K562 (cell line): ENCODE measurements at regions not wholly inside any gene's neighbourhood (a gene's known extent, or its start where the extent isn't known, plus 50 kb on each side); places are given as distances from the start of the nearest gene placed in this dataset.

Experiments used
- ARID3A ChIP-seq: IDR thresholded peaks from 2 replicates; pipeline ENCODE4 v1.6.1; 2012; ENCODE audit warnings: low read depth, low read length, improper control_type of control experiment, borderline replicate concordance
- HBP1 ChIP-seq: fragments of 450-650 bp; formaldehyde crosslinking; IDR thresholded peaks from 2 replicates; pipeline ENCODE4 v1.4.0; 2022; ENCODE audit warnings: missing genetic modification characterization
- RBM22 ChIP-seq: fragments of 200-400 bp; formaldehyde crosslinking; IDR thresholded peaks from 2 replicates; pipeline ENCODE4 v1.6.1; 2018; ENCODE audit warnings: low read length, low read depth; ENCODE audit not compliant: poor library complexity, severe bottlenecking
- TEAD1 ChIP-seq, 2 experiments: fragments of 450-650 bp in 1 of 2; sonication (generic) in 1 of 2; formaldehyde crosslinking; IDR thresholded peaks; 2 replicates each; pipeline versions ENCODE4 v1.4.0 to v1.8.0; 2020 to 2022; ENCODE audit warnings: mild to moderate bottlenecking in 2 of 2, missing genetic modification reagents in 1 of 2
- TGIF2 ChIP-seq: sonication (generic); formaldehyde crosslinking; IDR thresholded peaks from 2 replicates; pipeline ENCODE4 v1.8.1; 2022; ENCODE audit warnings: mild to moderate bottlenecking, missing genetic modification reagents, moderate library complexity
- THAP12 ChIP-seq: fragments of 250-450 bp; sonication (Bioruptor Pico); IDR thresholded peaks from 2 replicates; pipeline ENCODE4 v1.9.0; 2021; ENCODE audit warnings: mild to moderate bottlenecking, inconsistent platforms
- ZNF12 ChIP-seq: sonication (generic); formaldehyde crosslinking; IDR thresholded peaks from 2 replicates; pipeline ENCODE4 v1.4.0; 2020; ENCODE audit warnings: mild to moderate bottlenecking, missing genetic modification reagents
- ZNF23 ChIP-seq: fragments of 250-450 bp; sonication (Bioruptor Pico); IDR thresholded peaks from 2 replicates; pipeline ENCODE4 v1.4.0; 2020; ENCODE audit warnings: mild to moderate bottlenecking
- ZNF408 ChIP-seq: fragments of 250-450 bp; sonication (Bioruptor Pico); IDR thresholded peaks from 2 replicates; pipeline ENCODE4 v1.4.0; 2020; ENCODE audit warnings: low read depth, mild to moderate bottlenecking, moderate library complexity
- TF ChIP-seq, protein P1 (sequence below), 2 experiments: fragments of 450-650 bp in 1 of 2; sonication (generic) in 1 of 2; formaldehyde crosslinking; conservative IDR thresholded peaks; 2 replicates each; pipeline versions ENCODE4 v1.4.0 to v1.8.1; 2020 to 2022; ENCODE audit warnings: mild to moderate bottlenecking in 1 of 2, missing genetic modification reagents in 1 of 2
- TF ChIP-seq, protein P2 (sequence below): fragments of 250-450 bp; sonication (Bioruptor Pico); IDR thresholded peaks from 2 replicates; pipeline ENCODE4 v1.5.0; 2020; ENCODE audit warnings: mild to moderate bottlenecking, borderline replicate concordance
- TF ChIP-seq, protein P3 (sequence below): fragments of 450-650 bp; formaldehyde crosslinking; IDR thresholded peaks from 2 replicates; pipeline ENCODE4 v1.4.0; 2020; ENCODE audit warnings: mild to moderate bottlenecking, moderate library complexity

DNA sequence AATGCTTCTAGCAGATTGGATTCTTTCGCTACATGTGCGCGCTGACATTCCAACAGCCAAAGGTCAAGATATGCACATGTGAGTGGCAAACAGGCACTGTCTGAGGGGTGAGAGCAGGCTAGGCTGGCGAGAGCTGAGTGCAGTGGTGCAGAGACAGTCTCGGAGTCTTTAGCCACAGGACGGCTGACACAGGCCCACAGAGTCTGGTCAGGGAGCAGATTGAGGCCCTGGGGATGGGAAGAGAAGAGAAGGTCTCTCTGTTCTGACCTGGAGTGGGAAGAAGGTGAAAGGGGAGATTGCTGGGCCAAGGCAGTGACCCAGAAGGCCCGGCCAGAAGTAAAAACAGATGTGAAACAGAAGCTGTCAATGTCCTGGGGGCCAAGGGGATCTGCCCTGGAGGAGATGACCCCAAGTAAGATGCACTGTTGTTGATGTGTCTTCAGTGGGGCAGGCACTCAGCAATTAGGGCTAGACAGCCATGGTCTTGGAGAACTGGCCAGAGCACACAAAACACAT is 197.8 kb downstream of the ETS1 start (continued):
- no peak for TF ChIP-seq ZNF408 (CRISPR knock-in tag)
- TF ChIP-seq ZNF12 (CRISPR knock-in tag): no peak
- TF ChIP-seq ZNF23 (CRISPR knock-in tag): no peak
- TF ChIP-seq TGIF2 (CRISPR knock-in tag): no peak
- TF ChIP-seq ARID3A: no peak
- TF ChIP-seq, protein P1, sequence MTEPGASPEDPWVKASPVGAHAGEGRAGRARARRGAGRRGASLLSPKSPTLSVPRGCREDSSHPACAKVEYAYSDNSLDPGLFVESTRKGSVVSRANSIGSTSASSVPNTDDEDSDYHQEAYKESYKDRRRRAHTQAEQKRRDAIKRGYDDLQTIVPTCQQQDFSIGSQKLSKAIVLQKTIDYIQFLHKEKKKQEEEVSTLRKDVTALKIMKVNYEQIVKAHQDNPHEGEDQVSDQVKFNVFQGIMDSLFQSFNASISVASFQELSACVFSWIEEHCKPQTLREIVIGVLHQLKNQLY (CRISPR knock-in tag; conservative IDR thresholded peaks at IDR 0.05): no peak
- TF ChIP-seq RBM22: no peak
- no peak for TF ChIP-seq THAP12 (CRISPR knock-in tag)
- TF ChIP-seq, protein P2, sequence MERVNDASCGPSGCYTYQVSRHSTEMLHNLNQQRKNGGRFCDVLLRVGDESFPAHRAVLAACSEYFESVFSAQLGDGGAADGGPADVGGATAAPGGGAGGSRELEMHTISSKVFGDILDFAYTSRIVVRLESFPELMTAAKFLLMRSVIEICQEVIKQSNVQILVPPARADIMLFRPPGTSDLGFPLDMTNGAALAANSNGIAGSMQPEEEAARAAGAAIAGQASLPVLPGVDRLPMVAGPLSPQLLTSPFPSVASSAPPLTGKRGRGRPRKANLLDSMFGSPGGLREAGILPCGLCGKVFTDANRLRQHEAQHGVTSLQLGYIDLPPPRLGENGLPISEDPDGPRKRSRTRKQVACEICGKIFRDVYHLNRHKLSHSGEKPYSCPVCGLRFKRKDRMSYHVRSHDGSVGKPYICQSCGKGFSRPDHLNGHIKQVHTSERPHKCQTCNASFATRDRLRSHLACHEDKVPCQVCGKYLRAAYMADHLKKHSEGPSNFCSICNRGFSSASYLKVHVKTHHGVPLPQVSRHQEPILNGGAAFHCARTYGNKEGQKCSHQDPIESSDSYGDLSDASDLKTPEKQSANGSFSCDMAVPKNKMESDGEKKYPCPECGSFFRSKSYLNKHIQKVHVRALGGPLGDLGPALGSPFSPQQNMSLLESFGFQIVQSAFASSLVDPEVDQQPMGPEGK (CRISPR knock-in tag): no peak
- TF ChIP-seq TEAD1 (CRISPR knock-in tag; IDR thresholded peaks at IDR 0.05): no peak
- TF ChIP-seq, protein P3, sequence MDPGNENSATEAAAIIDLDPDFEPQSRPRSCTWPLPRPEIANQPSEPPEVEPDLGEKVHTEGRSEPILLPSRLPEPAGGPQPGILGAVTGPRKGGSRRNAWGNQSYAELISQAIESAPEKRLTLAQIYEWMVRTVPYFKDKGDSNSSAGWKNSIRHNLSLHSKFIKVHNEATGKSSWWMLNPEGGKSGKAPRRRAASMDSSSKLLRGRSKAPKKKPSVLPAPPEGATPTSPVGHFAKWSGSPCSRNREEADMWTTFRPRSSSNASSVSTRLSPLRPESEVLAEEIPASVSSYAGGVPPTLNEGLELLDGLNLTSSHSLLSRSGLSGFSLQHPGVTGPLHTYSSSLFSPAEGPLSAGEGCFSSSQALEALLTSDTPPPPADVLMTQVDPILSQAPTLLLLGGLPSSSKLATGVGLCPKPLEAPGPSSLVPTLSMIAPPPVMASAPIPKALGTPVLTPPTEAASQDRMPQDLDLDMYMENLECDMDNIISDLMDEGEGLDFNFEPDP (CRISPR knock-in tag): no peak
- TF ChIP-seq HBP1 (CRISPR knock-in tag): no peak
